ENCODE measurements at regions not wholly inside any gene's neighbourhood (a gene's known extent, or its start where the extent isn't known, plus 50 kb on each side); places are given as distances from the start of the nearest gene placed in this dataset.

DNA sequence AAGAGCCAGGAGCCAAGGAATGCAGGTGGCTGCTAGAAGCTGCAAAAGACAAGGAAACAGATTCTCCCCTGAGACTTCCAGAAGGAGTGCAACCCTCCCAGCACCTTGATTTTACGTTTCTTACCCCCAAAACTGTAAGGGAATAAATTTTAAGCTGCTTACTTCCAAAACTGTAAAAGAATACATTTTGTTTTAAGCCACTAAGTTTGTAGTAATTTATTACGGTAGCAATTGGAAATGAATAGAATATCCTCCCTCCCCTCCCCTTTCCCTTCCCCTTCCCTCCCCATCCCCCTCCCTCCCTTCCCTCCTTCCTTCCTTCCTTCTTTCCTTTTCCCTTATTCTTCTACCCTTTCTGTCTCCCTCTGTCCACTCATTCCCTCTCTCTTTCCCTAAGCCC, 203.7 kb upstream of the CFAP20DC start:
- Histone ChIP-seq H3K27me3 (replicated peaks; ENCODE audit: control insufficient read depth, insufficient read depth, low read length, poor library complexity, severe bottlenecking) (no peaks in the 10 kb centered on the region), H3K9me3 (ENCODE audit: control insufficient read depth, low read length) (no peaks in the 10 kb centered on the region), H3K27ac (ENCODE audit: insufficient read depth, low read length, poor library complexity, severe bottlenecking) (no peak overlapping the region), H3K36me3 (ENCODE audit: control insufficient read depth, insufficient read depth, low read length) (no peaks in the 10 kb centered on the region), H3K4me1 (ENCODE audit: control insufficient read depth, insufficient read depth, low read length, poor library complexity, severe bottlenecking) (no peaks in the 10 kb centered on the region), H3K4me3 (ENCODE audit: insufficient read depth, low read depth, low read length, poor library complexity, severe bottlenecking) (no peak overlapping the region)
- DNase-seq: no peak

DNA sequence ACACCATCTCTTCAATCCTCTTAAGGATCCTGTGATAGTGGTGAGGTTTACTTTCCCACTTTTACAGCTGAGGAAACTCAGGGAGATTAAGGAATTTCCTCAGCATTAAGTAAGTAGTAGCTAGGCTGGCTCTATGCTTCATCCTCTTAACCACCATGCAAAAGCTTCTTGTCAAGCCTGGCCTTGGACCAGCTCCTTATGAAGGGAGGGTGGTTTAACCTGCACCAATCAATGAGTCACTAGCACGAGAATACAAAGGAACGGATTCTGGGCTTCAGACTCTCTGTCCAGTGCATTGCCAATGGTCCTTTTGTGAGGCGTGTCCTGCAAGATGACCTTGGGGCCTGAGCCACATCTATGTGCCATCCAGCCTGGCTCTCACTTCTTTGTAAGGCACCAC, 202.0 kb upstream of the CFAP20DC start:
- H3K4me3 ChIP-seq (ENCODE audit: insufficient read depth, low read depth, low read length, poor library complexity, severe bottlenecking): no peak overlapping the region
- no peak for DNase-seq
- H3K27me3 ChIP-seq (replicated peaks; ENCODE audit: control insufficient read depth, insufficient read depth, low read length, poor library complexity, severe bottlenecking): no peaks in the 10 kb centered on the region
- no peaks in the 10 kb centered on the region for H3K9me3 ChIP-seq (ENCODE audit: control insufficient read depth, low read length)
- no peaks in the 10 kb centered on the region for H3K4me1 ChIP-seq (ENCODE audit: control insufficient read depth, insufficient read depth, low read length, poor library complexity, severe bottlenecking)
- H3K36me3 ChIP-seq (ENCODE audit: control insufficient read depth, insufficient read depth, low read length): no peaks in the 10 kb centered on the region
- no peak overlapping the region for H3K27ac ChIP-seq (ENCODE audit: insufficient read depth, low read length, poor library complexity, severe bottlenecking)

DNA sequence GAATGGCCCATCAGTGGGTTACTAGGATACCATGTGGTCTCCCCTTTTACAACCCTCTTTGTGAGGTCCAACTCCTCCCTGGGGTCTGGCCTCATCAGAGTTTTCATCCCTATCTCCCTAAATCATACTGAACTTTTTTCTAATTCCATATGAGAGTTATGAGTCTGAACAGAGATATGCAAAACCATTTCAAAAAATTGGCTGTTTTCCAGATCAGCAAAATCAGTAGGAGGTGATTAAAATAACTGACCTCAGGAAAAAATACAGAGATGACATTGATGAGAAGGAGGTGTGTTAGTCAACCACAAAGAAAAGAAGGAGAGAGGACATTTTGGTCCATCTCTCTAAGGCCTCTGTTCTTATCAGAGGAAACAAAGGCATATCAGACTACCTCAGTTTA, 200.8 kb upstream of the CFAP20DC start:
- Histone ChIP-seq H3K9me3 (ENCODE audit: control insufficient read depth, low read length) (no peaks in the 10 kb centered on the region), H3K4me1 (ENCODE audit: control insufficient read depth, insufficient read depth, low read length, poor library complexity, severe bottlenecking) (no peaks in the 10 kb centered on the region), H3K36me3 (ENCODE audit: control insufficient read depth, insufficient read depth, low read length) (no peaks in the 10 kb centered on the region), H3K27ac (ENCODE audit: insufficient read depth, low read length, poor library complexity, severe bottlenecking) (no peak overlapping the region), H3K4me3 (ENCODE audit: insufficient read depth, low read depth, low read length, poor library complexity, severe bottlenecking) (no peak overlapping the region), H3K27me3 (replicated peaks; ENCODE audit: control insufficient read depth, insufficient read depth, low read length, poor library complexity, severe bottlenecking) (no peaks in the 10 kb centered on the region)
- no peak for DNase-seq

DNA sequence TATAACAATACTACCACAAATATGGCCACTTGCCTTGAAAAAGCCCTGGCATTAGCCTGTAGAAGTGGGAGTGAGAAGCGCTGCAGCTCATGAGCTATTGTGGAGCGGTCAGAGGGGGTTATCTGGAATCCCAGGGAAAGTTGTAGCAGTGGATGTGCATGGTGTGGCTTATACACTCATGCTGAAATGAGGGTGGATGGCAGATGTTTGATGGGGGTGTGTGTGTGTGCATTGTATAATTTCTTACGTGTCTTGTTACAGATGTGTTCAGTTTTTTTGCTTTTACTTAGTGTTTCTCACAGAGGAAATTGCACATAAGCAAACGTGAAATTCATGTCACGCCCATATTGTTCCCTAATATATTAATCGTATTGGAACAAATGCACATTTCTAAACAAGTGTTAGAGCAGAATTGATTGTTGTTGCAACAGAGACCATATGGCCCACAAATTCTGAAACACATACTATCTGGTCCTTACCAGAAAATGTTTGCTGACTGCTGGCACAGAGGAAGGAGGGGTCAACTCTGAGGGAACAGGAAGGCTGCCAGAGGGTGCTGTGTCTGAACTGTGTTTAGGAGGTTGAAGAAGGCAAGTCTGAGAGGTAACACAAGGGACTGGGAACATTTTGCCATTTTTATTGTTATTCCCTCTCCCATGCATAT, 200.0 kb upstream of the CFAP20DC start:
- no peak overlapping the region for H3K27ac ChIP-seq (ENCODE audit: insufficient read depth, low read length, poor library complexity, severe bottlenecking)
- no peak overlapping the region for H3K4me3 ChIP-seq (ENCODE audit: insufficient read depth, low read depth, low read length, poor library complexity, severe bottlenecking)
- H3K4me1 ChIP-seq (ENCODE audit: control insufficient read depth, insufficient read depth, low read length, poor library complexity, severe bottlenecking): no peaks in the 10 kb centered on the region
- H3K9me3 ChIP-seq (ENCODE audit: control insufficient read depth, low read length): no peaks in the 10 kb centered on the region
- no peaks in the 10 kb centered on the region for H3K36me3 ChIP-seq (ENCODE audit: control insufficient read depth, insufficient read depth, low read length)
- no peak for DNase-seq
- H3K27me3 ChIP-seq (replicated peaks; ENCODE audit: control insufficient read depth, insufficient read depth, low read length, poor library complexity, severe bottlenecking): no peaks in the 10 kb centered on the region

DNA sequence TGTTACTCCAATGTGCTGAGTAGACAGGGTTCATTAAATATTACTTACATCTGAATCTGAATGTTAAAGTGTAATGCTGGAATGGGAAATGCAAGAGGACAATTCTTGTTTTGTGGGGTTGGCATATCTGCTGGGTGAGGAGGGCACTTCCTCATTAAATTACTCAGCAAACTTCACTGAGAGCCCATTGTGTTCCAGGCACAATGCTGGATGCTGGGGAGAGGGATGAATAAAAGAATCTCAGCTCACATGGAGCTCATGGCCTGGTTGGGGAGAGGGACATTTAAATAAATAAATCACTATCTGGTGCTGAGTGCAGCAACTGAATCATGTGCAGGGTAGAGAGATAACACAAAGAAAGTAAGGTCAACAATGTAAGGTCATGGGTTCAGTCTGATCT, 199.2 kb upstream of the CFAP20DC start:
- no peak for DNase-seq
- H3K9me3 ChIP-seq (ENCODE audit: control insufficient read depth, low read length): no peaks in the 10 kb centered on the region
- H3K27me3 ChIP-seq (replicated peaks; ENCODE audit: control insufficient read depth, insufficient read depth, low read length, poor library complexity, severe bottlenecking): no peaks in the 10 kb centered on the region
- no peaks in the 10 kb centered on the region for H3K4me1 ChIP-seq (ENCODE audit: control insufficient read depth, insufficient read depth, low read length, poor library complexity, severe bottlenecking)
- H3K36me3 ChIP-seq (ENCODE audit: control insufficient read depth, insufficient read depth, low read length): no peaks in the 10 kb centered on the region
- no peak overlapping the region for H3K4me3 ChIP-seq (ENCODE audit: insufficient read depth, low read depth, low read length, poor library complexity, severe bottlenecking)
- no peak overlapping the region for H3K27ac ChIP-seq (ENCODE audit: insufficient read depth, low read length, poor library complexity, severe bottlenecking)

DNA sequence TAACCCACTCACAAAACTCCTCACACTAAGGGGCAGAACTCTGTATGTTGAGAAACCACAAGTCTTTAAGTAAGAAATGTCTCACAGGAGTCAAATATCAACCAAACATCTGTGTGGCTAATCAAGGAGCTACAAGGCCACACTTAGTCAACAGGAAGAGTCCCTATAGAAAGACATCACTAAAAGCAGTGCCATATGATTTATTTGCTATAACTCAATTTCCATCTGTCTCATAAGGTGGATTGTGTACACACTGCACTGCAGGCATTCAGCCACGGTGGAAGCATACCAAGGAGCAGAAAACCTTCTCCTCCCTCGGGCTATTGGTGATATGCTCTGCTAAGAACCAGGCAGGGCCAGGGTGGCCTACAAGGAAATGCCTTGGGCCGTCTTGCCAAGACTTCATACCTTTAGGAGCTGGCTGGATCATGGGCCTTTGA, 197.6 kb upstream of the CFAP20DC start:
- Histone ChIP-seq H3K9me3 (ENCODE audit: control insufficient read depth, low read length) (no peaks in the 10 kb centered on the region), H3K4me1 (ENCODE audit: control insufficient read depth, insufficient read depth, low read length, poor library complexity, severe bottlenecking) (no peaks in the 10 kb centered on the region), H3K27me3 (replicated peaks; ENCODE audit: control insufficient read depth, insufficient read depth, low read length, poor library complexity, severe bottlenecking) (no peaks in the 10 kb centered on the region), H3K27ac (ENCODE audit: insufficient read depth, low read length, poor library complexity, severe bottlenecking) (no peak overlapping the region), H3K4me3 (ENCODE audit: insufficient read depth, low read depth, low read length, poor library complexity, severe bottlenecking) (no peak overlapping the region), H3K36me3 (ENCODE audit: control insufficient read depth, insufficient read depth, low read length) (no peaks in the 10 kb centered on the region)
- DNase-seq: no peak

DNA sequence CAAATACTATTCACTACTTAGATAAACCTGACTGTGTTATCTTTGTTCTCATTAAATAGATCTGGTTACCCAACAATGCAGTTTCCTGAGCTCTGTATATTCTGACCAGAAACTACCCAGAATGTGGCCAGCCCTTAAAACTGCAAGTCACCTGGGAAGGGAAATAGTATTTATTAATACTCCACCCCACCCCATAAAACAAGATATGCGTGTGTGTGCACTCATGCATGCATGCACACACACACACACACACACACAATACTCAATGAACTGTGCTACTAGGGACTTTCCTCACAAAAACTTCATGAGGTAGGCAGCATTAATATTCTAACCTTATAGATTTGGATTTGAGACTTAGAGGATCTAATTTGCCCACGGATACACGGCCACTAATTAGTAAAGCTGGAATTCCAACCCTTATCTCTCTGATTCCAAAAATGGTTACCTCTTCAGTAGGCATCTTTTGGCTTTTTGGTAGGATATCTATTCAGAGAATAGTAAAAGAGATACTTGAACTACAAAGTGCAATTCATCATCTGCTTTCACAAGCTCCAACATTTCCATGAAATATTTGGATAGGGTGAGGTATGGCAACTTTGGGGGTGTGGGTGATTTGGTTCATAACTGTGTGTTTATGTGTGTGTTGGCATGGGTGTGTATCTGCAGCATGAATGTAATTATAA, 197.0 kb upstream of the CFAP20DC start:
- Histone ChIP-seq H3K4me1 (ENCODE audit: control insufficient read depth, insufficient read depth, low read length, poor library complexity, severe bottlenecking) (no peaks in the 10 kb centered on the region), H3K36me3 (ENCODE audit: control insufficient read depth, insufficient read depth, low read length) (no peaks in the 10 kb centered on the region), H3K4me3 (ENCODE audit: insufficient read depth, low read depth, low read length, poor library complexity, severe bottlenecking) (no peak overlapping the region), H3K9me3 (ENCODE audit: control insufficient read depth, low read length) (no peaks in the 10 kb centered on the region), H3K27ac (ENCODE audit: insufficient read depth, low read length, poor library complexity, severe bottlenecking) (no peak overlapping the region), H3K27me3 (replicated peaks; ENCODE audit: control insufficient read depth, insufficient read depth, low read length, poor library complexity, severe bottlenecking) (no peaks in the 10 kb centered on the region)
- DNase-seq: no peak

DNA sequence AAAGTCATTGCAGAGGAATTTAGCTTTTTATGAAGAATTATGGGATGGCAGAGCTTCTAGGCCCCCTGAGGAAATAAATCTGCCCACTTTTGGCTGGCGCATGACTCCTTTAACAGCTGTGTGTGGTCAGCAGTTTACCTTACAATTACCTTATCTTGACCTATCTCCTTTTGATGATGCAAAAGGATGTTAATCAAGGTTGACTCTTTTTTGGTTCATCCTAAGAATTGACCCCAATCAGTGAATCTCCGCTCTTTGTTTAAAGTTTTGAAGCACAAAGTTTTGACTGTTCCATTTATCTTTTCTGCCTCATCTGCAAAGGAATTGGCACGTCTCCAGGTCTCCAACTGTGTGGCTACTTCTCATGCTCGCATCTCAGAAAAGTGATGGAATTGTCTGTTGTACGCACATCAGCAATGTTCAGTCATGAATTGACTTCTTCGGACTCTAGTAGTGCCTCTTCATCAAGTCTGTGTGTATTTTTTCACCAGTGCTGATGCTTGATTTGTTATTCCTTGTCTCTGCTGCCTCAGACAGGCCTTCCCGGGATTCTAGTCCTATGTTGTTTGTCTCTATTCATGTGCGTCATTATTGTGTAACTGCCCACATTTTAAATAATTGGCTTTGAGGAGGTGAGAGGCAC, 196.2 kb upstream of the CFAP20DC start:
- Histone ChIP-seq H3K4me3 (ENCODE audit: insufficient read depth, low read depth, low read length, poor library complexity, severe bottlenecking) (no peak overlapping the region), H3K27ac (ENCODE audit: insufficient read depth, low read length, poor library complexity, severe bottlenecking) (no peak overlapping the region), H3K27me3 (replicated peaks; ENCODE audit: control insufficient read depth, insufficient read depth, low read length, poor library complexity, severe bottlenecking) (no peaks in the 10 kb centered on the region), H3K36me3 (ENCODE audit: control insufficient read depth, insufficient read depth, low read length) (no peaks in the 10 kb centered on the region), H3K9me3 (ENCODE audit: control insufficient read depth, low read length) (no peaks in the 10 kb centered on the region), H3K4me1 (ENCODE audit: control insufficient read depth, insufficient read depth, low read length, poor library complexity, severe bottlenecking) (no peaks in the 10 kb centered on the region)
- no peak for DNase-seq

DNA sequence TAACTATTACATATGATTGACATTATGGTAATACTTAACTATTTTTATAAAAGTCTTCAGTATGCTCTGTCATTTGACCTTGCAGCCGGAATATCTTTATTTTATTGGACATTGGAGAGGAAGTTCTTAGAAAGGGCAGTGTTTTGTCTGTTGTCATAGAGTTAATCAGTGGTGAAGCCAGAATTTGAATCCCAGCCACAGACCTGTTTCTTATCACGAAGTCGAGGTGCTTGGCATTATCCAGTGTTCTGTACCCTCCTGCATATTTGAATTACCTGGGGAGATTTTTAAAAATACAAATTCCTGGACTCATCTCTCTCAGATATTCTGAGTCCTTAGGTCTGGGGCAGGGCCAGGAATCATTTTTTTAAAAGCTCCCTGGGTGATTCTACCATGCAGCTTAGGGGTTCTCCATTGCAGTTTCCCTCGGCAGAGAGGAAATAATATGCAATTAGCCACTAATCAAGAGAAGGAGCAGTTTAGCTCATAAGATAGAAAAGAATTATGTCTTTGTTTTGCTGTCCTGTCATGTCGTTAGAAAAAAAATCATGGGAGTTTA, 195.6 kb upstream of the CFAP20DC start:
- no peak overlapping the region for H3K4me3 ChIP-seq (ENCODE audit: insufficient read depth, low read depth, low read length, poor library complexity, severe bottlenecking)
- no peak for DNase-seq
- H3K4me1 ChIP-seq (ENCODE audit: control insufficient read depth, insufficient read depth, low read length, poor library complexity, severe bottlenecking): no peaks in the 10 kb centered on the region
- H3K9me3 ChIP-seq (ENCODE audit: control insufficient read depth, low read length): no peaks in the 10 kb centered on the region
- H3K27ac ChIP-seq (ENCODE audit: insufficient read depth, low read length, poor library complexity, severe bottlenecking): no peak overlapping the region
- no peaks in the 10 kb centered on the region for H3K27me3 ChIP-seq (replicated peaks; ENCODE audit: control insufficient read depth, insufficient read depth, low read length, poor library complexity, severe bottlenecking)
- H3K36me3 ChIP-seq (ENCODE audit: control insufficient read depth, insufficient read depth, low read length): no peaks in the 10 kb centered on the region

DNA sequence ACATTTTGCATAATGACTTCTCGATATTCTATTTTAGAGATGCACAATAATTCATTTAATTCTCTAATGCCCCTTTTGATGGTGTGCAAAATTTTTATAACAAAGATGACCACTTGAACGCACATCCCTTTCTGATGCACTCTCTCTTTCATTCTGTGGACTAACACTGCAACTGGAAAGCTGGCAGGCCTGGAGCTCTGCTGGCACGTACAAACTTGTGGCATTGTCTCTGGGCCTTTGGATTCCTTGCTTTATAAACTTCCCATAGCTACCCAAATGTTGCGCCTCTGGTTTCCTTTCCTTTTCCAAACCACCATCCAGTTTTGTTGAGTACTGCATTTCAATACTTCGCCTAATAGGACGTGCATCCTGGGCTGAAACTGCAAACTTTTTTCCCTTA, 194.5 kb upstream of the CFAP20DC start:
- Histone ChIP-seq H3K27me3 (replicated peaks; ENCODE audit: control insufficient read depth, insufficient read depth, low read length, poor library complexity, severe bottlenecking) (no peaks in the 10 kb centered on the region), H3K4me3 (ENCODE audit: insufficient read depth, low read depth, low read length, poor library complexity, severe bottlenecking) (no peak overlapping the region), H3K4me1 (ENCODE audit: control insufficient read depth, insufficient read depth, low read length, poor library complexity, severe bottlenecking) (no peaks in the 10 kb centered on the region), H3K27ac (ENCODE audit: insufficient read depth, low read length, poor library complexity, severe bottlenecking) (no peak overlapping the region), H3K9me3 (ENCODE audit: control insufficient read depth, low read length) (no peaks in the 10 kb centered on the region), H3K36me3 (ENCODE audit: control insufficient read depth, insufficient read depth, low read length) (no peaks in the 10 kb centered on the region)
- no peak for DNase-seq
